HepG2 (cell line): ENCODE measurements at regions not wholly inside any gene's neighbourhood (a gene's known extent, or its start where the extent isn't known, plus 50 kb on each side); places are given as distances from the start of the nearest gene placed in this dataset.

Experiments
- CTCF ChIP-seq: sonication (generic); formaldehyde crosslinking; IDR thresholded peaks from 2 replicates; pipeline ENCODE4 v1.5.0; 2020; ENCODE audit warnings: mild to moderate bottlenecking, missing genetic modification reagents, moderate library complexity
- EZH2 ChIP-seq: conservative IDR thresholded peaks from 2 replicates; pipeline ENCODE4 v1.6.1; 2012; ENCODE audit warnings: mild to moderate bottlenecking, low read depth, low read length, moderate library complexity
- FOSL2 ChIP-seq: sonication (generic); formaldehyde crosslinking; IDR thresholded peaks from 2 replicates; pipeline ENCODE4 v1.4.0; 2020; ENCODE audit warnings: missing genetic modification reagents
- HDAC2 ChIP-seq: sonication (generic); formaldehyde crosslinking; IDR thresholded peaks from 2 replicates; pipeline ENCODE4 v1.4.0; 2020; ENCODE audit warnings: missing genetic modification reagents
- HDAC6 ChIP-seq: fragments of 200-600 bp; sonication (generic); IDR thresholded peaks from 2 replicates; pipeline ENCODE4 v1.7.0; 2017; ENCODE audit warnings: mild to moderate bottlenecking, antibody characterized with exemption, low read length, low read depth
- ZBTB40 ChIP-seq, 2 experiments: fragments of 450-650 bp in 1 of 2; sonication (generic) in 1 of 2; formaldehyde crosslinking in 1 of 2; IDR thresholded peaks; 2 replicates each; pipeline versions ENCODE4 v1.6.1 to v1.8.0; 2016 to 2022; ENCODE audit warnings: antibody characterized with exemption in 1 of 2, mild to moderate bottlenecking in 1 of 2, missing genetic modification reagents in 1 of 2
- ZFP37 ChIP-seq: sonication (generic); formaldehyde crosslinking; IDR thresholded peaks from 2 replicates; pipeline ENCODE4 v1.4.0; 2020; ENCODE audit warnings: missing genetic modification reagents, borderline replicate concordance
- ZNF230 ChIP-seq: sonication (generic); formaldehyde crosslinking; IDR thresholded peaks from 2 replicates; pipeline ENCODE4 v1.4.0; 2020; ENCODE audit warnings: mild to moderate bottlenecking, missing genetic modification reagents
- ZNF75D ChIP-seq: sonication (generic); formaldehyde crosslinking; IDR thresholded peaks from 2 replicates; pipeline ENCODE4 v1.8.1; 2023; ENCODE audit warnings: missing genetic modification reagents, mild to moderate bottlenecking, borderline replicate concordance
- TF ChIP-seq, protein P1 (sequence below): sonication (generic); formaldehyde crosslinking; IDR thresholded peaks from 2 replicates; pipeline ENCODE4 v1.4.0; 2020; ENCODE audit warnings: missing genetic modification reagents
- TF ChIP-seq, protein P2 (sequence below): IDR thresholded peaks from 2 replicates; pipeline ENCODE4 v1.6.1; 2016; ENCODE audit warnings: mild to moderate bottlenecking

GRCh38 chr7:125278318-125278717 is 348.7 kb upstream of the POT1 start:
- TF ChIP-seq ZBTB40 (IDR thresholded peaks at IDR 0.05) (no peak), ZBTB40 (CRISPR knock-in tag; IDR thresholded peaks at IDR 0.05) (no peak), HDAC2 (no peak), ZNF230 (CRISPR knock-in tag) (no peak), HDAC6 (no peak), ZNF75D (no peak), CTCF (CRISPR knock-in tag) (no peak), EZH2 (no peak), FOSL2 (no peak), ZFP37 (CRISPR knock-in tag) (no peak)
- TF ChIP-seq, protein P1, sequence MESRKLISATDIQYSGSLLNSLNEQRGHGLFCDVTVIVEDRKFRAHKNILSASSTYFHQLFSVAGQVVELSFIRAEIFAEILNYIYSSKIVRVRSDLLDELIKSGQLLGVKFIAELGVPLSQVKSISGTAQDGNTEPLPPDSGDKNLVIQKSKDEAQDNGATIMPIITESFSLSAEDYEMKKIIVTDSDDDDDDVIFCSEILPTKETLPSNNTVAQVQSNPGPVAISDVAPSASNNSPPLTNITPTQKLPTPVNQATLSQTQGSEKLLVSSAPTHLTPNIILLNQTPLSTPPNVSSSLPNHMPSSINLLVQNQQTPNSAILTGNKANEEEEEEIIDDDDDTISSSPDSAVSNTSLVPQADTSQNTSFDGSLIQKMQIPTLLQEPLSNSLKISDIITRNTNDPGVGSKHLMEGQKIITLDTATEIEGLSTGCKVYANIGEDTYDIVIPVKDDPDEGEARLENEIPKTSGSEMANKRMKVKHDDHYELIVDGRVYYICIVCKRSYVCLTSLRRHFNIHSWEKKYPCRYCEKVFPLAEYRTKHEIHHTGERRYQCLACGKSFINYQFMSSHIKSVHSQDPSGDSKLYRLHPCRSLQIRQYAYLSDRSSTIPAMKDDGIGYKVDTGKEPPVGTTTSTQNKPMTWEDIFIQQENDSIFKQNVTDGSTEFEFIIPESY (CRISPR knock-in tag): no peak
- TF ChIP-seq, protein P2, sequence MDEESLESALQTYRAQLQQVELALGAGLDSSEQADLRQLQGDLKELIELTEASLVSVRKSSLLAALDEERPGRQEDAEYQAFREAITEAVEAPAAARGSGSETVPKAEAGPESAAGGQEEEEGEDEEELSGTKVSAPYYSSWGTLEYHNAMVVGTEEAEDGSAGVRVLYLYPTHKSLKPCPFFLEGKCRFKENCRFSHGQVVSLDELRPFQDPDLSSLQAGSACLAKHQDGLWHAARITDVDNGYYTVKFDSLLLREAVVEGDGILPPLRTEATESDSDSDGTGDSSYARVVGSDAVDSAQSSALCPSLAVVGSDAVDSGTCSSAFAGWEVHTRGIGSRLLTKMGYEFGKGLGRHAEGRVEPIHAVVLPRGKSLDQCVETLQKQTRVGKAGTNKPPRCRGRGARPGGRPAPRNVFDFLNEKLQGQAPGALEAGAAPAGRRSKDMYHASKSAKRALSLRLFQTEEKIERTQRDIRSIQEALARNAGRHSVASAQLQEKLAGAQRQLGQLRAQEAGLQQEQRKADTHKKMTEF (CRISPR knock-in tag): no peak
